GM12872 (cell line): ENCODE measurements at regions not wholly inside any gene's neighbourhood (a gene's known extent, or its start where the extent isn't known, plus 50 kb on each side); places are given as distances from the start of the nearest gene placed in this dataset.

Experiments
- CTCF ChIP-seq: IDR thresholded peaks from 3 replicates; pipeline ENCODE4 v1.5.1; 2011; ENCODE audit warnings: low read depth, mild to moderate bottlenecking, low read length, moderate library complexity; ENCODE audit not compliant: insufficient read depth

GRCh38 chr5:29758986-29759421 is 1434.5 kb upstream of the CDH6 start:
- no peak for TF ChIP-seq CTCF

- no peak for TF ChIP-seq CTCF
These were observed 1443.0 kb upstream of the CDH6 start for GRCh38 chr5:29750453-29750852.

GRCh38 chr5:29744618-29745017 is 1448.9 kb upstream of the CDH6 start:
- TF ChIP-seq CTCF = no peak

GRCh38 chr5:29720954-29721353 is 1472.5 kb upstream of the CDH6 start:
- no peak for TF ChIP-seq CTCF

GRCh38 chr5:29719171-29719570 is 1474.3 kb upstream of the CDH6 start:
- no peak for TF ChIP-seq CTCF

- no peak for TF ChIP-seq CTCF
These were observed 1478.3 kb upstream of the CDH6 start for GRCh38 chr5:29715167-29715566.

GRCh38 chr5:29702875-29703274 is 1490.6 kb upstream of the CDH6 start:
- TF ChIP-seq CTCF = no peak

GRCh38 chr5:29701600-29701999 is 1491.9 kb upstream of the CDH6 start:
- TF ChIP-seq CTCF = no peak
